Body of pancreas (tissue), 4 donors: ENCODE measurements at regions not wholly inside any gene's neighbourhood (a gene's known extent, or its start where the extent isn't known, plus 50 kb on each side); places are given as distances from the start of the nearest gene placed in this dataset. TPM values are rescaled to one million over a fixed set of nuclear protein-coding genes. Genes with fewer than 3 reads are reported as not detected.

Source experiments
- ATAC-seq: fragments of 150-250 bp; one replicate; pipeline ENCODE4 v1.9.1; 2016
- DNase-seq, 4 donors: peaks; one replicate each; pipeline ENCODE4 v3.0.0-alpha.2; 2019
- H3K27ac ChIP-seq, 4 donors: fragments of 200-600 bp; sonication (generic); 1 replicate in 3 of 4; 2 replicates in 1 of 4; pipeline versions ENCODE4 v1.5.1 to v1.6.1; 2016 to 2019; ENCODE audit warnings: mild to moderate bottlenecking in 1 of 4, mixed read lengths in 1 of 4, moderate library complexity in 1 of 4
- H3K27me3 ChIP-seq, 2 donors: fragments of 200-600 bp; sonication (generic); one replicate each; pipeline ENCODE4 v1.6.0; 2016; ENCODE audit warnings: mild to moderate bottlenecking in 1 of 2
- H3K36me3 ChIP-seq, 2 donors: fragments of 200-600 bp; sonication (generic); replicated peaks in 1 of 2; 2 replicates each; pipeline ENCODE4 v1.5.1; 2016; ENCODE audit warnings: low read depth in 2 of 2; ENCODE audit not compliant: insufficient read depth in 1 of 2
- H3K4me1 ChIP-seq: fragments of 200-600 bp; sonication (generic); one replicate; pipeline ENCODE4 v1.6.0; 2016
- H3K4me3 ChIP-seq, 2 donors: fragments of 200-600 bp; sonication (generic); 1 replicate in 1 of 2; 2 replicates in 1 of 2; pipeline ENCODE4 v1.5.1; 2016 to 2019
- H3K9me3 ChIP-seq, 3 donors: fragments of 200-600 bp; sonication (generic); 1 replicate in 2 of 3; 2 replicates in 1 of 3; pipeline ENCODE4 v1.5.1; 2016
- CTCF ChIP-seq, 7 experiments: fragments of 450-650 bp in 4 of 7; fragments of 200-600 bp in 3 of 7; sonication (generic) in 3 of 7; IDR thresholded peaks; one replicate each; pipeline ENCODE4 v1.5.1; 2016 to 2019; ENCODE audit warnings: antibody characterized with exemption in 7 of 7
- POLR2A ChIP-seq, 3 donors: fragments of 450-650 bp; IDR thresholded peaks; one replicate each; pipeline ENCODE4 v1.6.1; 2016; ENCODE audit warnings: antibody characterized with exemption in 3 of 3, mild to moderate bottlenecking in 2 of 3
- WGBS, 2 donors: methylation state at CpG; one replicate each; pipeline ENCODE4 v1.1.5; 2017; 5-methylcytosine and 5-hydroxymethylcytosine counted together
- intact Hi-C: fragments of 100-400 bp; cut with DNase I; formaldehyde crosslinking; loops from one replicate; pipeline ENCODE4 v1.15.1; 2023
- microRNA-seq, 2 donors: library from miRNA; unstranded; fragments of <30 nt; microRNA quantifications; one replicate each; pipeline ENCODE4, GENCODE V29; 2016; ENCODE audit warnings: borderline number of aligned reads in 2 of 2, borderline replicate concordance in 2 of 2
- small RNA-seq: library from RNA; depleted of rRNA; stranded (forward); fragments of <200 nt; gene quantifications from one replicate; pipeline ENCODE3, GENCODE V24; 2016

GRCh38 chr6:139425780-139426179 is 51.3 kb upstream of the CITED2 start:
- Histone ChIP-seq H3K36me3 (no peaks in the 10 kb centered on the region), H3K9me3 (no peaks in the 10 kb centered on the region), H3K4me3 (no peak overlapping the region), H3K27me3 (no peaks in the 10 kb centered on the region), H3K27ac (no peak overlapping the region), H3K4me1 (peaks cover 21% of the 10 kb centered on the region)
- ATAC-seq (no peak), DNase-seq (no peak)
- WGBS, 2 donors: 50 to 57% methylated on average over 2 of the region's 2 CpGs
- TF ChIP-seq CTCF (IDR thresholded peaks at IDR 0.05) (no peak), POLR2A (IDR thresholded peaks at IDR 0.05) (no peak)
- intact Hi-C loops: no loop called here

- TF ChIP-seq POLR2A (IDR thresholded peaks at IDR 0.05): no peak
- Histone ChIP-seq H3K36me3 (no peaks in the 10 kb centered on the region), H3K27me3 (no peaks in the 10 kb centered on the region), H3K4me3 (no peak overlapping the region), H3K9me3 (no peaks in the 10 kb centered on the region), H3K27ac (no peak overlapping the region), H3K4me1 (peaks cover 21% of the 10 kb centered on the region)
- ATAC-seq (no peak), DNase-seq (no peak)
- 75 to 79% methylated on average over 12 of the region's 12 CpGs for WGBS, 2 donors
- intact Hi-C loops: no loop called here
These were observed 49.7 kb upstream of the CITED2 start for GRCh38 chr6:139423971-139424667.

Small RNA genes in the stretch of these regions (microRNA-seq; reads per million reads assigned to microRNA genes)
- gene MIR3668 (0 reads per million in 2 donors), gene MIR4465 (0 reads per million in 2 donors)

Small RNA genes in the stretch of these regions (small RNA-seq; reads per million reads assigned to genes)
- gene AL357080.1: not detected
- gene MIR3668: not detected
- gene MIR4465: not detected
- gene RN7SKP106: not detected
- gene RNA5SP220: not detected
